GM12873 (cell line): ENCODE measurements at regions not wholly inside any gene's neighbourhood (a gene's known extent, or its start where the extent isn't known, plus 50 kb on each side); places are given as distances from the start of the nearest gene placed in this dataset.

Experiments
- CTCF ChIP-seq: IDR thresholded peaks from 2 replicates; pipeline ENCODE4 v1.5.1; 2012; ENCODE audit warnings: low read depth, mild to moderate bottlenecking, moderate library complexity, low read length, control low read depth; ENCODE audit not compliant: insufficient read depth; ENCODE audit errors: missing control alignments

- no peak for TF ChIP-seq CTCF
Observed at GRCh38 chr2:188142088-188142487, 149.6 kb upstream of the GULP1 start.

GRCh38 chr2:188142636-188143295 lies 148.9 kb upstream of the GULP1 start:
- no peak for TF ChIP-seq CTCF

- no peak for TF ChIP-seq CTCF
Observed at GRCh38 chr2:188145885-188146284, 145.8 kb upstream of the GULP1 start.

GRCh38 chr2:188146888-188147287 lies 144.8 kb upstream of the GULP1 start:
- no peak for TF ChIP-seq CTCF

GRCh38 chr2:188151670-188152069 lies 140.0 kb upstream of the GULP1 start:
- no peak for TF ChIP-seq CTCF

- TF ChIP-seq CTCF, result no peak
Observed at GRCh38 chr2:188158337-188159100, 133.2 kb upstream of the GULP1 start.

GRCh38 chr2:188159484-188159883 lies 132.2 kb upstream of the GULP1 start:
- no peak for TF ChIP-seq CTCF
